ENCODE measurements at regions not wholly inside any gene's neighbourhood (a gene's known extent, or its start where the extent isn't known, plus 50 kb on each side); places are given as distances from the start of the nearest gene placed in this dataset.

- no peak for TF ChIP-seq CTCF (IDR thresholded peaks at IDR 0.05; ENCODE audit: control extremely low read depth, extremely low read depth, low read depth, missing control alignments)
- ChIA-PET POLR2A (no interaction called here), CTCF (no interaction called here)
- no peak for DNase-seq (ENCODE audit: extremely low spot score)
Measured at GRCh38 chr9:27853529-27853928, 280.2 kb upstream of the C9orf72 start.

DNA sequence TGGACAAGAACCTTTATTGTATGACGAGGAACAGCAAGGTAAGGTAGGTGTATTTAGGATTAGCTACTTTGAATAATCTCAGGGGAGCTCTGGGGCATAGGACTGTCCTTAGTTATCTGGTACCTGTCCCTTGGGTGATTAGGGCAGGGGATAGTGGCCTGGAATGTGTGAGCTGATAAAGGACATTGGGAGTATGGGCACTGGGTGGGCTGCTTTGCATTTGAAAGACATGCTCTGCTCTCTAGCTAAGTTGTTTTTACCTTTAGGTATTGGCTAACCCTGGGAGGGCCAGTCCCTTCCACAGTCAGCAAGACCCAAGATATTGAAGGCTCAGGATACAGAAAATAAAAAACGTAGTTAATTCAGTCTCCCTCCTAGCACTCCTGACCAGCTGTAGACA lies 282.8 kb upstream of the C9orf72 start:
- CTCF ChIA-PET: no interaction called here
- no peak for DNase-seq (ENCODE audit: extremely low spot score)
- POLR2A ChIA-PET: no interaction called here
- no peak for TF ChIP-seq CTCF (IDR thresholded peaks at IDR 0.05; ENCODE audit: control extremely low read depth, extremely low read depth, low read depth, missing control alignments)

- DNase-seq (ENCODE audit: extremely low spot score): no peak
- CTCF ChIA-PET: no interaction called here
- POLR2A ChIA-PET: no interaction called here
- TF ChIP-seq CTCF (IDR thresholded peaks at IDR 0.05; ENCODE audit: control extremely low read depth, extremely low read depth, low read depth, missing control alignments): no peak
Measured at GRCh38 chr9:27856748-27857147, 283.5 kb upstream of the C9orf72 start.

- ChIA-PET CTCF (interaction anchor here (1.2 to 1.9 kb wide), 2 partner anchors 9 to 11 kb away, joined by 3 to 8 read pairs; no protein-coding TSS in a partner anchor), POLR2A (no interaction called here)
- no peak for DNase-seq (ENCODE audit: extremely low spot score)
- TF ChIP-seq CTCF (IDR thresholded peaks at IDR 0.05; ENCODE audit: control extremely low read depth, extremely low read depth, low read depth, missing control alignments): no peak
Measured at GRCh38 chr9:27861887-27862286, 288.6 kb upstream of the C9orf72 start.

GRCh38 chr9:27864644-27865438 lies 291.6 kb upstream of the C9orf72 start:
- TF ChIP-seq CTCF (IDR thresholded peaks at IDR 0.05; ENCODE audit: control extremely low read depth, extremely low read depth, low read depth, missing control alignments): no peak
- POLR2A ChIA-PET: no interaction called here
- CTCF ChIA-PET: interaction anchor here (1.5 kb wide), 1 partner anchor 68 kb away, joined by 4 read pairs; no protein-coding TSS in a partner anchor
- DNase-seq (ENCODE audit: extremely low spot score): no peak

GRCh38 chr9:27866741-27867140 lies 293.5 kb upstream of the C9orf72 start:
- CTCF ChIA-PET: no interaction called here
- DNase-seq (ENCODE audit: extremely low spot score): no peak
- no peak for TF ChIP-seq CTCF (IDR thresholded peaks at IDR 0.05; ENCODE audit: control extremely low read depth, extremely low read depth, low read depth, missing control alignments)
- POLR2A ChIA-PET: no interaction called here

Measured in GM10248 (cell line).